HuH-7 (cell line): ENCODE measurements at regions not wholly inside any gene's neighbourhood (a gene's known extent, or its start where the extent isn't known, plus 50 kb on each side); places are given as distances from the start of the nearest gene placed in this dataset.
"Not testable (repeated sequence)": the region's sequence is repeated elsewhere in the genome, so short reads cannot be mapped to it uniquely, and the experiment has no call there.

ENCODE experiments used
- DNase-seq: peaks from one replicate; pipeline ENCODE4 v3.0.0; 2011; ENCODE audit warnings: low spot score

DNA sequence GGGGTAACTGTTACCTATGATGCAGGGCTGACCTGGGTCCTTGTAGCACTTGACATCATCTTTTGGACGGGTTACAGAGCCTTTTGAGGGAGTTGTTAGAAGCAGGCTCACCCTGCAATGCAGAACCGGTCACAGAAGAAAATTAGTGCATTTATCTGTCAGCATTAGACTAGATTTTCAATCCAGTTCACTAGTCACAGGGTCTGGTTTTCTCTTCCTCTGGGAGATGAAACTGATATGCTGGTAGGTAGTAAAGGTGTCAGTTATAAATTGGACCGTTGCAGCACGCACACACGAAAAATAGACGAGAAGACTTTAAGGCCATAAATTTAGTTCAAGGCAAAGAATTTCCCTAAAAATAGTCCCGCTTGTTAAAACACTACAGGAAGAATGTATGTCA lies 532.3 kb upstream of the ATP11B start:
- no peak for DNase-seq

DNA sequence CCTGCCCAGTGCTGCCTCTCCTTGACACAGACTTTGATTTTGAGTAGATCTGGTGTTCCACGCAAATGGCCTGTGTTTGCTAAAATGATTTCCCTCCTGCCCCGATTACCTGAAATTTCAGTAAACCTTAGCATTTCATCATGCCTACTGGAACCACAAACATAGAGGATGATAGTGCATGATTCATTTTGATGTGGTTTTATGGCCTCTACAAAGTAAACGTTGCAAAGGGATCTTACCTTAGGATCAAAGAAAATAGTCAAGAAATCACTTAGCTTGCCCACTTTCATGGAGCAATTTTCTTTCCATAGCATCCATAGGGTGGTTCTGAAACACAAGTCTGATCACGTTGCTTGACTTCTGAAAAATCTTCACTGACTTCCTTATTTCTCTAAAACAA lies 524.6 kb upstream of the ATP11B start:
- no peak for DNase-seq

DNA sequence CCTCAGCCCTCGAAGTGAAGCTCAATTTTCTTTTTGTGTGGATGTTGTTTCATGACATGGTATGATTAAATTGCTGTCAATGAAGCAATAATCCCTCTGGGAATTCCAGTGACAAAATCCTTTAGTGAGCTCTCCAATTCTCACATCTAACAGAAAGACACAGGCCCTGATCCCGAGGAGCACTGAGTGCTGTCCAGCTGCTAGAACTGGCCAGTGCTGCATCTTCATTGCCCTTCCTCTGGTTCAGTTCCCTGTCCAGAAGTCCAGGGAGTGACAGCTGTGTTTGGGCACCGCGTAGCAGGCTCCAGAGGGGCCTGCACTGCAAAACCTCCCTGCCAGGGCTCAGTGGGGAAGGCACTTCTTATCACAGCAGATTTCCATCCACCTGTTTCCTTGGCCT lies 516.8 kb upstream of the ATP11B start:
- no peak for DNase-seq

DNA sequence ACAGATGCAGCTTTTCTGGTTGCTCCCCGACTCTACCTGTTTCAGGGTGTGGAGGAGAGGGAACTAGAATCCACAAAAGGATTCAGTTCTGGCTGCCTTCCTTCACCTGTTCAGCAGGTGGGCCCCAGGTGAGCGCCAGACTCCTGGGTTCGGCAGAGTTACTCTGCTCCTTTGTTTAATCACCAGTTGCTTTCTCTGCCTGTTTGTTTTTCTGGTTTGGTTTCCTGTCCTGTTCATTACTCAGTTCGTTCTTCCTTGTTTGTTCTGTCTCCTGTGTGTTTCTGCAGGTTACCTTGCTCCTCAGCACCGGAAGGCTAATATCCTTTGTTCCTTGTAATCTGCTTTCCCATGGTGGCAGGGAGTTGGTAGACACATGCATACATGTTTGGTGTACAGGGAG lies 508.5 kb upstream of the ATP11B start:
- no peak for DNase-seq

DNA sequence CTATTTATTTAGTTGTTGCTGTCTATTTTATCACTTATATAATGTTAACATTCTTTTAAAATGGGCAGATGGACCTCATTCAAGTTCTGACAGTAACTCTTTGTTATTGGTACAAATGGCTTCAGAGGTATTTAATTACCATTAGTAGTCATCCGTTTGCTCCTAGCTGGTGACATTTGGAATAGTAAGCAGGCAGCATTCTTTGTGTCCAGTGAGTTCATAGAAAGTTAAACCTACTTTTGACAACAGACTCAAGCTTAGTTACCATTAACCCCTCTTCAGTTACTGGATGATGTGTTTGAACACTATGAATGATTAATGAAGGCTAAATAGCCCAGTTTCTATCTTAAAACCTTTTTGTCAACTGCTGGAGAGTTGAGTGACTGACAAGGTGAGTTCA lies 500.7 kb upstream of the ATP11B start:
- DNase-seq, result no peak

DNA sequence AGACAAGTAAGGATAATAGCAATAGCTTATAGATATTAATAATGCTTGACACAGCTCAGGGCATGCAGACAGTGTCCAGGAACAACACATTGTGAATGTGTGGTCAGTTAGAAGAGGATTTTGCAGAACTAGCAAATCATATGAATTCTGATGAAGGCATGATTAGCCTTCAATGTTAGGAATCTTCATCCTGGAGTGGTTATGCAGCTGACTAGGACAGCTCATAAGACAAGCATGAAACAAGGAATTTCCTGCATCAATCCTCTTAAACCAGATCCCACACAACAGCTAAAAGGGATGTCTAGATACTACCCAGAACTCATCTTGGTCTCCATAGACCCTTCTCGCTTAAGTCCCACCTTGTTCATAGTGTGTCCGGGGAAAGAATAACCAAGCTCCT lies 499.0 kb upstream of the ATP11B start:
- DNase-seq, result no peak

DNA sequence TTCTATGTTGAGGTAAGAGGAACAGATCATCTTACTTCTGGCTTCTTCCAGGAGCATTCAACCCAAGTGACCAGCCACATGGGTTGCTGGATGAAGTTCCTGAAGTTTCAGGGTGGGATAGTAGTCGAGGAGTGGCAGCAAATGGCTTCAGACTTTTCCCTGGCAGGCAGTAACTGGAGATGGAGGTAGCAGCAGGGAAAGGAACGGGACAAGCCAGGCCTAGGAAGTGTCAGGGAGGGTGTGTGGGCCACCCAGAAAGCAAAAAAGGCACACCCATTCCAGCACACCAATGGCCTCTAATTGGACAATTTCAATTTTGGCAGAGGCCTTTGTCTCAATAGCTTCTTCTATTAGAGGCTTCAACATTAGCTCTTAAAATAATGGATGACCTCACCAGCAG lies 498.6 kb upstream of the ATP11B start:
- no peak for DNase-seq

DNA sequence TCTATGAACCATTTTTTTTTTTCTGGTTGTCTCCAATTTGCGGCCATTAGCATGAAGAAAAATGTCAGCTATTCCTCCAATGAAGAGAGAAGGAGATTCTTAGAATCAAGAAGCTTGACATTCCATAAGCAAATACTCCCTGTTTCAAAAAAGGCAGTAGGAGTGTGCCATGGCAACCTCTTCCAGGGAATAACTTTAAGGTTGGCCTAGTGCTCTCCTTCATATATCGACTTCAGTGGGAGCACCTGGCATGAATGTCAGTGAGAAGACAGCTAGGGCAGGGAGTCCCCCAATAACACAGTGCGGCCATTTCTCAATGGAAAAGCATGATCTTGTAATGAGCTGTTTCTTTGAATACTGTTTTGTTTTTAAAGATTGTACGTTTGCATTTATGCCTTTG lies 493.0 kb upstream of the ATP11B start:
- no peak for DNase-seq

DNA sequence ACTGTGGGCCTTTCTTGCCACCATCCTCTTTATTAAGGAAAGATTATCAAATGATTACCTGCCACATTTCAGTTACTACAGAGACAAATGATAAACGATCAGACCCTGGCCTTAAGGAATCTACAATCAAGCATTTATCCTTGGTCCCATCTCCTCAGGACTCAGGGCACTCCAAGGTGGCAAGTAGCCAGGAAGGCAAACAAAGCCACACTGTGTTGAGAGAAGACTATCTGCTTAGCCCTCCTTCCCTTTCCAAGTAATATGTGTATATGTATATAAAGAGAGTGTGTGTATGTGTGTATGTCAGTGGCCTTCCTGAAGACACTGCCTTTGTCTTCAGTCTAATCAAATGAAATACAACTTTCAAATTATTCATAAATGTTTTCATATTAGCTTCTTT lies 490.1 kb upstream of the ATP11B start:
- DNase-seq, result no peak

DNA sequence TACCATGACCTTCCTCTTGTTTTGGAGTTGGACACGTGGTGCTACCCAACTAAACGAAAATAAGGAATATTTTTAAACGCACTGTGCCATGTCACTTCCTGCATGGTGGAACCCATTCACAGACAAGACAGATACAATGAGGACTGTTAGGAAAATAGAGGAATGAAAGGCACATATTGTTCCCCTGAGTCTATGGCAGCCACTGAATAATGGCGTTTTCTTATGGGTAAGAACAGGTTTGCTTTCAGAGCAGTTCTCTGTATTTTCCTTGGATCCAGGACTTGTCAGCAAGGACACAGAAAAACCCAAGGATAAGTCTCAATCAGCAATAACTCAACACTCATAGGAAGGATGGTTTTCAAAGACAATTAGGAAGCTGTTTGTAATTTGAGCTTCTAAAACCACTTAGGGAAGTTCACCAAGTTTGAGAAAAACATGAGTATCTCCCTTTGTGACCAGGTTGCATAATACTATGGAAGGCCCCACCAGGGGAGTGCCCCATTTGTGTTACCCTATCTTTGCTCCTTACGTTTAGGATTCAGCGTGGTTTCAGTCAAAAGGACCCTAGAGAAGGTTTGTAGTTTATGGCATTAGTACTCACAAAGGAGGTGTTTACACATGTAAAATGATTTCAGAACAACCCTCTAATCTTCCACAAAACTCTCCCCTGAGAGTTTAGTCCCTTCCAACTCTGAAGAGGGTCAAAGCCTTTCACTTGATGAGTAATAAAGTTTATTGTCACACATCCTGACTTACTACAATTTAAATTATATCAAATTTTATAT lies 487.2 kb upstream of the ATP11B start:
- no peak for DNase-seq

DNA sequence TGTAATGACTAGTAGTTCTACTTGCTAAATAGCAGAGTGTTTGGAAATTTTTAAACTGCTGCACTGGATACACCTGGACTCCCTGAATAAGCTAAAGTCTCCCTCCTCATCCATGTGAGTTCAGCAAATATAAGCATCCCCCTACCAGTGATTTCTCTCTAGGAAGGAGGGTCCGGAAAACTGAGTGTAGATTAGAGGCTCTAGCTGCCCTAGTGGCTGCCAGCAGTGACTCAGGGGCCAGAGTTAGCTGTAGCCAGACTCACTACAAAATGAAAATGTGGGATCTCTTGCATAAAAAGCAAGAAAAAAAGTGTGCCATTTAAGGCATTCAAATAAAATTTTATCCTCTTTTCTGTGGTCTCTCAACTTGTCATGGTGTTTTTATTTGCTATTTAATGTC lies 485.0 kb upstream of the ATP11B start:
- DNase-seq, result no peak

DNA sequence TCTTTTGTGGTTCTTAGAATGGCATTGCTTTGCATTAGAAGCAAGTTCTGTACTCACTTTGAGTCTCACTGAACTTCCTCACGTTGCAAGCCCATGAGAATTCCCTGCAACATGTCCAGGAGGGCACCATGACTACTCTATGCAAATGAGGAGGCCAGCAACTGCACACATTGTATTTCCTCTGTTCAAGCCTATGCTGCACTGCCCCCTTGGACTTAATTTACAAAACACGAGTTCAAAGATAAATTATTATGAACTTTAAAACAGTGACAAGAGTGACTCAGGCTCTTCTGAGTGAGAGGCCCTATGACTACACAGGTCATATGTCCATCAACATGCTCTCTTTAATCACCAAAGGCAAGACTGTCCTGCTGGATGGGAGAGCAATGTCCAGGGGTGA lies 484.2 kb upstream of the ATP11B start:
- no peak for DNase-seq

DNA sequence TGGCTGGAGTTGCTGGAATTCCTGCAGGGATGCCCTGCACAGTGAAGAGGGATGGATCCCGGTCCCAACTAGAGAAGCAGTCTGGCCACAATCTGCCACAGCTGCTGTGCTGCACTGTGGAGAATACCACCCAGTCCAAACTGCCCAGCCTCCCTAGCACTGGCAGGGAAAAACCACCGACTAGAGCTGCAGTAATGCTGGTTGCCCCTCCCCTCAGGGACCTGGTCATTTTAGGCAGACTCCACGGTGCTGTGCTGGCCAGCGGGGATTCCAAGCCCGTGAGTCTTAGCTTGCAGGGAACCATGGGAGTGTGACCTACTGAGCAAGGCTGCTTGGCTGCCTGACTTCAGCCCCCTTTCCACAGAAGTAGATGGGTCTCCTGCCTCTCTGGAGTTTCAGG lies 478.0 kb upstream of the ATP11B start:
- no peak for DNase-seq

DNA sequence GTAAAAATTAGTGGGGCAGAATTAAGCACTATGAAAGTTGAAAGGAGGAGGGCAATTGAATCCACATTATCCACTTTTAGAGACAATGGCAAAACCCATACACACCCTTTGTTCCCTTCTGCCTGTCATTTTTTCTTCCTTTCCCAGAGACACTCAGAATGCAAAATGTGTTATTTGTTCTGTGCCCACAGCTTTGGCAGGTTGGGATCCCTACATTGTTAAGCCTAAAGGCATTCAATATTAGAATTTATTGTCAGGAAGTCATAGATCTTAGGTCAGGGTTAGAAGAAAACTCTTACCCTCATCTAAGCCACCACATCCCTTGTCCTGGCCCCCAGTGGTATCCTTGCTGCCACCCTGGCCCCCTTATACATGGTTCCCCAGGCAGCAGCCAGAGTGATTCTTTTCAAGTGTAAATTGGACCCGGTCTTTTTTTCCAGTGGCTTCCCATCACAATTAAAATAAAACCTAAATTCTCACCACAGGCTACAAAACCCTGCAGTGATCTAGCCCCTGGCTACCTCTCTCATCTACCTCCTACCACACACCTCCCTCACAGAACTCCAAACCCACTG lies 470.1 kb upstream of the ATP11B start:
- DNase-seq, result no peak

DNA sequence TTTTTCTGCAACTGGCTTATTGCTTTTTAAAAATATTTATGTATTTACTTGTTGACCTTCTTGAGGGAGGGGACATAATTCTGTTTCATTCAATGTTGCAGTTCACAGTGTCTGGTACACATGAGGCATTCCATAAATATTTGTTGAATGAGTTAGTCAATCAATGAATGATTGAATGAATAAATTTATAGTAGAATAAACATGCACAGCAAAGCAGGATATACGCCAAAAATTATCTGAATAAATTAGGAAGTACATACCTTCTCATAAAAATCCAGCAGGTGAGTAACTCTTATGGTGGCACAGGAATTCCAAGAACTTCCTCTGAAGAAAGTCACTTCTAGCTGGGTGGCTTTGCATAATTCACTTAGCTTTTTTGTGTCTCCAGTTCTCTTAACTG lies 469.4 kb upstream of the ATP11B start:
- DNase-seq, result no peak

DNA sequence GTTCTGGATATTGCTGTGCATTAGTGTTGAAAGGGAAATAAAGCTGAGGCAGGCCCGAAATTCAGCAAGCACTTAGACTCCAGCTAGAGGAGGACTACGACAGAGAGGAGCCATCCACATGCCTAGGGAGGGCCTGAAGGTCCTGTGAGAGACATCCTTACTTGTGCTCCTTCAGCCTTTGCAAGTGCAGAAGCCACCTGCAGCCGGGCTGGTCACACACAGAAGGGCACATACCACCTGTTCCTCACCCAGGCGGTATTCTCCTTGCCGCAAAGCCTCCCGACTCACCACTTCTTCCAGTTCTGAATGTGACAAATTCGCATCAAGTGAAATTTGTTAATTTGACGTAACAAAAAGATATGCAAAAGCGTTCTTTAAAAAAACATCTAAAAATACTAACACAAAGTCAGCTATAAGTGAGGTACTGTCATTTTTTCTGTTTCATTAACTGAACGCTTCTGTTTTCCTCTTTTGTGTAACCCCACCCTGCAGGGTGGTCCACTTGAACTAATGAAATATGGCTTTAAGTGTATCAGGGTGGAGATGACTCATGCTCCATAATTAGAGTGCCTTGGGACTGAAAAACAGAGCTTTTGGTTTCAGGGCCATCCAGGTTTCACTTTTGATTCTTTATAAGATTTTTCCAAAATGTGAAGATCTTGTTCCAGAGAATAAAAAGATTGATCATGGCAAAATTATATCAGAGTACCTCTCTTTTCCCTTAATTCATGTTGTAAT lies 467.9 kb upstream of the ATP11B start:
- no peak for DNase-seq

DNA sequence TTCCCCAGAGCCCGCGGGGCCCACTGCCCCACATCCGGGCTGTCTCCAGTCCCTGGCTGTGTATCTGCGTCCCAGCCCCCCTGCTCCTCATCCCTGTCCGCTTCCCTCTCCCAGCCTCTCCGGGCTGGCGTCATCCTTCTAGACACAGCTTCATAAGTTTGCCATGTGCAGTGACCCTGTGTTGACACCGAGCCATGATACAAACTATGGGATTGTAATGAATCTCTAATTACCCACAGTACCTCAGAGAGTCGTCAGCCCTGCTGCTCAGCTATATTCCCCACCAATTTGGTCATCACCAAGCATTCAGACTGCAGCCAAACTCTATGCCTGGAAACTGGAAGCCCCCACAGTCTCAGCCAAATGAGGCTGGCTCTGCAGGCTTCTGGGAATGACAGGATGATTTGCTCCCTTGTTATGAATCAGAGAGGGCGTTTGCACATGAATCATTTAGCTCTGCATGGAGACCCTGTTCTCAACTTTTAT lies 466.1 kb upstream of the ATP11B start:
- DNase-seq, result no peak

DNA sequence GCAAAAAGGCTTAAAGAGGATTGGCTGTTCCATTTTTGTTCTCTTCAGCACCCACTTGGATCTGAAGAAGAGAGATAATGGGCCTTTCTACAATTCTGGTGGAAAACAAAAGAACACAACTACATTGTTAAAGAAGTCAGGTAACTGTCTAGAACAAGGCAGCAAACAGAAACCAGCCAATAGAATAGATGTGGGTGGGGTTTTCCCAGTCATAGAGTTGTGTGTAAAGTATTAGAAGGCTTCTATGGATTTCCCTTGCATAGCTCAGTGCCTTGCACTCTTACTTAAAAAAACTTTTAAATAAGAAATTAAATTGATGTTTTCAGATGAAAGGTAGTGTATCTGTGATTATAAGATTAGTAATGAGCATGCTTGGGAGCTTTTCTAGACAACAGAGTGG lies 462.7 kb upstream of the ATP11B start:
- DNase-seq, result no peak

DNA sequence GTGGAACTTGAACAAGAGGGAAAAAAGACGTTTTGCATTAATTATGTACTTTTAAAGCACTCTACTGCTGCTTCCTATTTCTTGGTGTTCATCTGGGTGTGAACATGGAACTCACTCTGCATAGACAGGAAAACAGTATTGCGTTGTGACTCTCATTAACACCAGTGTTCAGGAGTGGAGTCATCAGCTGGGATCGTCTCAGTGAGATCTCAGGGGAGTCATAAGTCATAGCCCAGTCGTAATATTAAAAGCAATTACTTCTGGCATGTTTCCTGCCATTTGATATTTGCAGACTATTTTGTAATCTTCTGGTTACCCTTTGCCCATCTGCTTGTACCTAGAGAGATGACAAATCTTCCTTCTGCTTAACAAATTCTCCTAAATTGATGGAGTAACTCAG lies 462.0 kb upstream of the ATP11B start:
- DNase-seq, result no peak

DNA sequence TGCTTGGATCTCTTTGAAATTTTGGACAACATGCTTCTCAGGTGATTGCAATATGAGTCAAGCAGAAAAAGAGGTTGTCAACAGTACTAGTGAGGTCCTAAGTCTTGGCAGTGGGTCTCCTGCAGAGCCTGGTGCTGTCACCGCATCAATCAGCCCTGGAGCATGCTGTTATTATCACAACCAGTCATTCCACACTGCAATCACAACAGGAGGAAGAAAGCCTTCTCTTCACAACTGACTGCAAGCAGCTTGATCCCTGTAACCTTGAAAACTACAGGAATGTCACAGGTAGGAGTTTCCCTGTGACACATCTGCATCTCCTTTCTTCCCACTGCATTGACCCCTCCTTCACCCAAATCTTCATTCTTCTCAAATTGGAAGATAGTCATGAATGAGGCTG lies 451.1 kb upstream of the ATP11B start:
- no peak for DNase-seq

DNA sequence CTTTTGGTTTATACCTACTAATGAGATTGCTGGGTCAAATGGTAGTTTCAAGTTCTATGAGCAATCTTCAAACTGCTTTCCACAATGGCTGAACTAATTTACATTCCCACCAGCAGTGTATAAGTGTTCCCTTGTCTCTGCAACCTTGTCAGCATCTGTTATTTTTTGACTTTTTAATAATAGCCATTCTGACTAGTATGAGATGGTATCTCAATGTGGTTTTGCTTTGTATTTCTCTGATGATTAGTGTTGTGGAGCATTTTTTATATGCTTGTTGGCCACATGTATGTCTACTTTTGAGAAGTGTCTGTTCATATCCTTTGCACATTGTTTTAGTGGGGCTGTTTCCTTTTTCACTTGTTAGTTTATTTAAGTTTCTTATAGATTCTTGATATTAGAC lies 449.3 kb upstream of the ATP11B start:
- DNase-seq, result not testable (repeated sequence)

DNA sequence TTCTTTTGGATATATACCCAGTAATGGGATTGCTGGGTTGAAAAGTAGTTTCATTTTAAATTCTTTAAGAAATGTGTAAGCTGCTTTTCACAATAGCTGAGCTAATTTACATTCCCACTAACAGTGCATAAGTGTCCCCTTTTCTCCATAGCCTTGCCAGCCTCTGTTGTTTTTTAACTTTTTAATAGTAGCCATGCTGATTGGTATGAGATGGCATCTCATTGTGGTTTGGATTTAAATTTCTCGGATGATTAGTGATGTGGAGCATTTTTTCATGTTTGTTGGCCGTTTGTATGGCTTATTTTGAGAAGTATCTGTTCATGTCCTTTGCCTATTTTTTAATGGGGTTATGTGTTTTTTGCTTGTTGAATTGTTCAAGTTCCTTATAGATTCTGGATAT lies 444.3 kb upstream of the ATP11B start:
- no peak for DNase-seq

DNA sequence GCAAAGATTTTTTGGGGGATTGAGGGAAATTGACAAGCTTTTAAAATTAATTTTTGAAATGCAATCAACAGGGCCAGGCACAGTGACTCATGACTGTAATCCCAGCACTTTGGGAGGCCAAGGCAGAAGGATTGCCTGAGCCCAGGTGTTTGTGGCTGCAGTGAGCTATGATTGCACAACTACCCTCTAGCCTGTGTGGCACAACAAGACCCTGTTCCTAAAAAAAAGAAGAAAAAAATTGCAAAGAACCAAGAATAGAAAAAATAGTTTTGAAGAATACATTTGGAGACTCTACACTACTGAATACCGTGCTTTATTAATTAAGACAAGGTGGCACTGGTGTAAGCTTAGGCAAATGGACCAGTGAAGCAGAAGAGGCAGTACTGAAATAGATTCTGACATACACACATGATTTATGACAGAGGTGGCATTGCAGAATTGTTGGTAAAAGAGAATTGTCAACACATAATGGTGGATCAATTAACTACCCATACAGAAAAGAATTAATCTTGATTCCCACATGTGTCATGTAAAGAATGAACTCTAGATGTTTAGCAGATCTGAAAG lies 443.3 kb upstream of the ATP11B start:
- DNase-seq, result no peak
